BJ (cell line): ENCODE measurements at regions not wholly inside any gene's neighbourhood (a gene's known extent, or its start where the extent isn't known, plus 50 kb on each side); places are given as distances from the start of the nearest gene placed in this dataset.

Experiments used
- CTCF ChIA-PET: fragments of 350-600 bp; formaldehyde crosslinking; extraction: SDS; loops from one replicate; lab custom pipeline; 2021; ENCODE audit warnings: antibody characterized with exemption, inconsistent platforms; lab: Yijun Ruan, JAX
- POLR2A ChIA-PET: fragments of 300-600 bp; sonication (Branson Sonifier 250); formaldehyde crosslinking; extraction: SDS; loops from one replicate; lab custom pipeline; 2021; ENCODE audit warnings: antibody characterized with exemption; lab: Charles Lee
- DNase-seq: peaks from one replicate; pipeline ENCODE4 v3.0.0-alpha.2; 2011; ENCODE audit warnings: low read depth
- H3K27me3 ChIP-seq: 2 replicates; pipeline ENCODE4 v1.6.0; 2011; ENCODE audit warnings: low read length; ENCODE audit not compliant: control insufficient read depth, insufficient read depth
- H3K36me3 ChIP-seq: 2 replicates; pipeline ENCODE4 v1.5.1; 2011; ENCODE audit warnings: low read length; ENCODE audit not compliant: control insufficient read depth, insufficient read depth
- H3K4me3 ChIP-seq: 2 replicates; pipeline ENCODE4 v1.5.1; 2011; ENCODE audit warnings: low read depth, mild to moderate bottlenecking, control low read depth, low read length
- TF ChIP-seq, protein P1 (sequence below): IDR thresholded peaks from 2 replicates; pipeline ENCODE4 v1.5.1; 2011; ENCODE audit warnings: low read depth, mild to moderate bottlenecking, control low read depth, inconsistent platforms, low read length, moderate library complexity; ENCODE audit not compliant: insufficient read depth

DNA sequence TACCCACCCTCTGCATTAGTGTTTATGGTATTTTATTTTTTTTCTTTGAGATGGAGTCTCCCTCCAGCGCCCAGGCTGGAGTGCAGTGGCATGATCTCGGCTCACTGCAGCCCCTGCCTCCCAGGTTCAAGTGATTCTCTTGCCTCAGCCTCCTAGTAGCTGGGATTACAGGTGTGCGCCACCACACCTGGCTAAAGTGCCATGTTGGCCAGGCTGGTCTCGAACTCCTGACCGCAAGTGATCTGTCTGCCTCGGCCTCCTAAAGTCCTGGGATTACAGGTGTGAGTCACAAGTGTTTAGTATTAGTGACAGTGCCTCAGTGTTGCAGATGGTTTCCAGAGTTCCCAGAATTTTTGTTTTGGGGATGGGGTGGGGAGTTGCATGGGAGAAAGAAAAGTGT is 120.3 kb downstream of the NPY start:
- CTCF ChIA-PET, result interaction anchor here (1.2 kb wide), 1 partner anchor 318 kb away, joined by 3 read pairs; no protein-coding TSS in a partner anchor
- TF ChIP-seq, protein P1, sequence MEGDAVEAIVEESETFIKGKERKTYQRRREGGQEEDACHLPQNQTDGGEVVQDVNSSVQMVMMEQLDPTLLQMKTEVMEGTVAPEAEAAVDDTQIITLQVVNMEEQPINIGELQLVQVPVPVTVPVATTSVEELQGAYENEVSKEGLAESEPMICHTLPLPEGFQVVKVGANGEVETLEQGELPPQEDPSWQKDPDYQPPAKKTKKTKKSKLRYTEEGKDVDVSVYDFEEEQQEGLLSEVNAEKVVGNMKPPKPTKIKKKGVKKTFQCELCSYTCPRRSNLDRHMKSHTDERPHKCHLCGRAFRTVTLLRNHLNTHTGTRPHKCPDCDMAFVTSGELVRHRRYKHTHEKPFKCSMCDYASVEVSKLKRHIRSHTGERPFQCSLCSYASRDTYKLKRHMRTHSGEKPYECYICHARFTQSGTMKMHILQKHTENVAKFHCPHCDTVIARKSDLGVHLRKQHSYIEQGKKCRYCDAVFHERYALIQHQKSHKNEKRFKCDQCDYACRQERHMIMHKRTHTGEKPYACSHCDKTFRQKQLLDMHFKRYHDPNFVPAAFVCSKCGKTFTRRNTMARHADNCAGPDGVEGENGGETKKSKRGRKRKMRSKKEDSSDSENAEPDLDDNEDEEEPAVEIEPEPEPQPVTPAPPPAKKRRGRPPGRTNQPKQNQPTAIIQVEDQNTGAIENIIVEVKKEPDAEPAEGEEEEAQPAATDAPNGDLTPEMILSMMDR, result no peak

DNA sequence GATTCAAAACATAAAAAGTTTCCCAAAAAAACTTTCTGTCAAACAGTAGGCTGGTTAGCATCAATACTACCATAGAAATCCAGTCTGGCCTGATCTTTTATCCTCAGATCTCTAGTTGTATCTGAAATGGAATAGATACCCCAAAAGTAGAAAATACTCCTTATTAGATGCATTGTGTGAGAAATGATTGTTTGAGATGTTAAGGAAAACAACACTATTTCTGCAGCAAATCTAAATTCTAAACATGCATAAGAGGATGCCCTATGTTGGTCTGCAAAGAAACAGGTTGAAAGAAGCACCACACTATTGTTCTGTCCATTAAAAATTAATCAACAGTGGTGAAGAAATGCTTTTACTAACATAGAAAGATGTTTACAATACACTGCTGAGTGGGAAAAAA is 121.0 kb downstream of the NPY start:
- H3K4me3 ChIP-seq, result no peak overlapping the region
- H3K27me3 ChIP-seq, result peaks cover 2% of the 10 kb centered on the region; the same call in 1 of the 2 replicates
- POLR2A ChIA-PET, result no interaction called here
- CTCF ChIA-PET, result no interaction called here
- DNase-seq, result no peak
- no peaks in the 10 kb centered on the region for H3K36me3 ChIP-seq
- TF ChIP-seq, protein P1, result no peak

More for the DNA sequence above, 120.3 kb downstream of the NPY start:
- H3K4me3 ChIP-seq, result no peak overlapping the region
- DNase-seq, result no peak
- peaks cover 2% of the 10 kb centered on the region; the same call in 1 of the 2 replicates for H3K27me3 ChIP-seq
- no peaks in the 10 kb centered on the region for H3K36me3 ChIP-seq
- POLR2A ChIA-PET, result no interaction called here

DNA sequence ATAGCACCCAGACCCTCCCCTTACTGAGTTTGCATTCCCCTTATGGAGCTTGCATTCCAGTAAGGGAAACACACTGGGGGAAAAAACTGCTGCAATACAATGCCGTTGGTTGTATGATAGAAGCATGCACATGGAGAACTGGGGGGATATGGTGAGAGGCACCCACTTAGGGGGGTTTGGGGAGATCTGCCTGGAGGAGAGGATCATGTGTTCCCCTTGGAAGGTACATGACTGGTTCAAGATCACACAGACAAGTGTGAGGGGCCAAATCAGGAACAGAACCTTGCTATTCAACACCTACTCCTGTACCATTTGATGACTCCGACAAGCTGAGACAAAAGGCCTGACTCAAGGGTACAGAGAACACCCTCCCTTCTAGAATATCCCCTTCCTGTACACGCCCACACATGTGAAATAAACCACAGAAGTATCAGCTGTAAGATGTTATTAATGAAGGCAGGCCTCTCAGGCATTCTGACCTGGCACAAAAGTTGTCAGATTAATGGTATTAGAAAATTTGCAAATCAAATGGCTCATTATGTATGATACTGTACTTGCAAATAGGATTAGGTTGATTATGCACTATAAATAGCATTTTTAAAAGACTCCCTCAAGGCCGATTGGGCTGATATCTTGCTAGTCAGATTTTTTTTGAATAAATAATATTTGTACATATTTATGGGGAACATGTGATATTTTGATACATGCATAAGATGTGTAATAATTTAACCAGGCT is 122.2 kb downstream of the NPY start:
- ChIA-PET POLR2A (no interaction called here), CTCF (interaction anchor here (0.7 to 1.1 kb wide), 2 partner anchors 21 to 687 kb away, joined by 3 read pairs; no protein-coding TSS in a partner anchor)
- Histone ChIP-seq H3K36me3 (no peaks in the 10 kb centered on the region), H3K27me3 (peaks cover 2% of the 10 kb centered on the region; the same call in 1 of the 2 replicates), H3K4me3 (no peak overlapping the region)
- TF ChIP-seq, protein P1, result no peak
- DNase-seq, result no peak

DNA sequence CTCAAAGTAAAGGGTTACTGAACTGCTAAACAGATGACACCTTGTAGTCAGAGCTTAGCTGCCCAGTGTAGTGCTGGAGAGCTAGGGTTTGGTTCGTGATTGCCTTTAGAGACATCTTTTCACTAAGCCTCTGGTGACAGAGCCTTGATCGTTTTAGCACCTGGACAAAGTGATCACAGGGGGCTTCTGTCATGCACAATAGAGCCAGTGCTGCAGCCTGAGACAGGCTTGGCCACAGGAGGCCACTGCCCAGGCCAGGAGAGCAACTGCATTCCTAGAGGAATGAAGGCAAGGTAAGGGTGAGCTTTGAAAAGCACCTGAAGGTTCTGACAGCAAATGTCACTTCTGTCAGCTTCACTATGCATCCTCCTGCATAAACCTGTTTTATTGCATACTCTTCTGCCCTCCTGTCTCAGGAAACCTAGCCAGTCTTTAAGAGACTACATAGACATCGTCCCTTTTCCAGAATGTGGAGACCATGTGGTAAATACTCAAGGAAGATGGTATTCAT is 122.9 kb downstream of the NPY start:
- H3K4me3 ChIP-seq, result no peak overlapping the region
- POLR2A ChIA-PET, result no interaction called here
- CTCF ChIA-PET, result interaction anchor here (1.1 to 1.6 kb wide), 3 partner anchors 21 to 163 kb away, joined by 3 read pairs; no protein-coding TSS in a partner anchor
- peaks cover 2% of the 10 kb centered on the region; the same call in 1 of the 2 replicates for H3K27me3 ChIP-seq
- TF ChIP-seq, protein P1, result no peak
- no peak for DNase-seq
- no peaks in the 10 kb centered on the region for H3K36me3 ChIP-seq

DNA sequence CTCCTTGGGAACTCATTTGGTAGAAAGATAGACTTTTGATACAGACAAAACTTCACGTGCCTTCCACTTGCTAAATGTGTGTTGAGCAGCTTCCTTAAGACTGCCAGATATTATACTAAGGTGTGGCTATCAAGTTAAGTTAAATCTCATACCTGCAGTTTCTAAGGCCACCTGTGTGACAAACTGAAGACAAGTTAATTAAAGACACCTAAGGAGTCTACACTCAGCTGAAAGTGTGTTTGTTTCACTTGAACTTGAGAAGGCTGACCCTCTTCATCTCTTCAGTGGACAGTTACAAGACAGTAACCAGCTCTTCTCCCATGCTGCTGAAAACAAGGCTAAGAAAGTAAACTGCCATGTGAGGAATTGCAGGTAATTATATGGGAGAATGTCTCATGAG is 124.0 kb downstream of the NPY start:
- Histone ChIP-seq H3K27me3 (peaks cover 2% of the 10 kb centered on the region; the same call in 1 of the 2 replicates), H3K36me3 (no peaks in the 10 kb centered on the region), H3K4me3 (no peak overlapping the region)
- TF ChIP-seq, protein P1, result no peak
- POLR2A ChIA-PET, result no interaction called here
- no peak for DNase-seq
- CTCF ChIA-PET, result interaction anchor here (1.2 to 1.6 kb wide), 2 partner anchors 26 to 162 kb away, joined by 3 read pairs; no protein-coding TSS in a partner anchor
